SK-N-MC (cell line): ENCODE measurements at regions not wholly inside any gene's neighbourhood (a gene's known extent, or its start where the extent isn't known, plus 50 kb on each side); places are given as distances from the start of the nearest gene placed in this dataset.

Source experiments
- EZH2 ChIP-seq: fragments of 200-600 bp; sonication (generic); IDR thresholded peaks from one replicate; pipeline ENCODE4 v1.6.1; 2017; ENCODE audit warnings: antibody characterized with exemption
- POLR2AphosphoS5 ChIP-seq: IDR thresholded peaks from 2 replicates; pipeline ENCODE4 v1.6.1; 2012; ENCODE audit warnings: mild to moderate bottlenecking, low read depth, low read length, borderline replicate concordance

GRCh38 chr16:59574296-59574695 is 840.2 kb upstream of the GOT2 start:
- TF ChIP-seq EZH2: no peak
- no peak for TF ChIP-seq POLR2AphosphoS5
